ENCODE measurements at regions not wholly inside any gene's neighbourhood (a gene's known extent, or its start where the extent isn't known, plus 50 kb on each side); places are given as distances from the start of the nearest gene placed in this dataset.

DNA sequence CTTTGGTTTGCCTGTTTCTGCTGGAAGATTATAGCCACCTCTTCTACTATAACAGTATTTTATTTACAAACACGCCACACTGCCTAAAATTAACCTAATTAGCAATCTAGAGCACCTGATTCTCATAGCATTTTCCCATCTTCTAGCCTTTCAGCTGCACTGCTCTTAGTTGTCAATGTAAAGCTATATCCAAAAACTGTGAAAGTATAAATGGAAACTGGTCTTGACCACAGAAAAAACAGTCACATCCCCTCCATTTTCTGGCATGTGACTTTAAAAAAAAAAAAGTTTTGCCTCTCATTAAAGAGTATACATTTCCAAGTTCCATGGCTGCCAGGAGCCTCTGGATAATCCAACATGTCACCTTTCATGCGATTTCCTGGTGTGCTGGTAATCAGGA lies 287.8 kb downstream of the DTWD2 start:
- TF ChIP-seq EZH2 (IDR thresholded peaks at IDR 0.05; ENCODE audit: borderline replicate concordance, low read depth, low read length, severe bottlenecking) (no peak), POLR2A (IDR thresholded peaks at IDR 0.05; ENCODE audit: low read depth, low read length) (no peak), POLR2AphosphoS5 (IDR thresholded peaks at IDR 0.05; ENCODE audit: insufficient read depth, low read depth, low read length) (no peak), MYC (IDR thresholded peaks at IDR 0.05; ENCODE audit: low read depth, low read length) (no peak), FOS (IDR thresholded peaks at IDR 0.05; ENCODE audit: borderline replicate concordance, insufficient read depth, low read length) (no peak), JUN (IDR thresholded peaks at IDR 0.05; ENCODE audit: borderline replicate concordance, insufficient read depth, insufficient read length, low read depth) (no peak), GATA2 (IDR thresholded peaks at IDR 0.05; ENCODE audit: insufficient read depth, insufficient read length, low read depth, low read length) (no peak)
- TF ChIP-seq, protein P1, sequence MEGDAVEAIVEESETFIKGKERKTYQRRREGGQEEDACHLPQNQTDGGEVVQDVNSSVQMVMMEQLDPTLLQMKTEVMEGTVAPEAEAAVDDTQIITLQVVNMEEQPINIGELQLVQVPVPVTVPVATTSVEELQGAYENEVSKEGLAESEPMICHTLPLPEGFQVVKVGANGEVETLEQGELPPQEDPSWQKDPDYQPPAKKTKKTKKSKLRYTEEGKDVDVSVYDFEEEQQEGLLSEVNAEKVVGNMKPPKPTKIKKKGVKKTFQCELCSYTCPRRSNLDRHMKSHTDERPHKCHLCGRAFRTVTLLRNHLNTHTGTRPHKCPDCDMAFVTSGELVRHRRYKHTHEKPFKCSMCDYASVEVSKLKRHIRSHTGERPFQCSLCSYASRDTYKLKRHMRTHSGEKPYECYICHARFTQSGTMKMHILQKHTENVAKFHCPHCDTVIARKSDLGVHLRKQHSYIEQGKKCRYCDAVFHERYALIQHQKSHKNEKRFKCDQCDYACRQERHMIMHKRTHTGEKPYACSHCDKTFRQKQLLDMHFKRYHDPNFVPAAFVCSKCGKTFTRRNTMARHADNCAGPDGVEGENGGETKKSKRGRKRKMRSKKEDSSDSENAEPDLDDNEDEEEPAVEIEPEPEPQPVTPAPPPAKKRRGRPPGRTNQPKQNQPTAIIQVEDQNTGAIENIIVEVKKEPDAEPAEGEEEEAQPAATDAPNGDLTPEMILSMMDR (IDR thresholded peaks at IDR 0.05; ENCODE audit: extremely low read depth in 1 of 2, insufficient read depth in 1 of 2, low read depth in 1 of 2, low read length in 2 of 2) = no peak
- TF ChIP-seq, protein P2, sequence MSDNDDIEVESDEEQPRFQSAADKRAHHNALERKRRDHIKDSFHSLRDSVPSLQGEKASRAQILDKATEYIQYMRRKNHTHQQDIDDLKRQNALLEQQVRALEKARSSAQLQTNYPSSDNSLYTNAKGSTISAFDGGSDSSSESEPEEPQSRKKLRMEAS (IDR thresholded peaks at IDR 0.05; ENCODE audit: insufficient read depth, insufficient read length) = no peak
